ENCODE measurements at regions not wholly inside any gene's neighbourhood (a gene's known extent, or its start where the extent isn't known, plus 50 kb on each side); places are given as distances from the start of the nearest gene placed in this dataset.
"Not testable (repeated sequence)": the region's sequence is repeated elsewhere in the genome, so short reads cannot be mapped to it uniquely, and the experiment has no call there.

GRCh38 chr5:153209687-153210086, 280.8 kb upstream of the GRIA1 start:
- in situ Hi-C loops (cut with HindIII; ENCODE audit: low sequenced_read_pairs) = no loop called here

GRCh38 chr5:153211076-153211475, 279.4 kb upstream of the GRIA1 start:
- in situ Hi-C loops (cut with HindIII; ENCODE audit: low sequenced_read_pairs) = no loop called here

- in situ Hi-C loops (cut with HindIII; ENCODE audit: low sequenced_read_pairs) = no loop called here
Observed at GRCh38 chr5:153212471-153212870, 278.0 kb upstream of the GRIA1 start.

GRCh38 chr5:153222936-153223335, 267.5 kb upstream of the GRIA1 start:
- in situ Hi-C loops (cut with HindIII; ENCODE audit: low sequenced_read_pairs) = no loop called here

GRCh38 chr5:153223376-153223775, 267.1 kb upstream of the GRIA1 start:
- in situ Hi-C loops (cut with HindIII; ENCODE audit: low sequenced_read_pairs) = no loop called here

- in situ Hi-C loops (cut with HindIII; ENCODE audit: low sequenced_read_pairs) = no loop called here
Observed at GRCh38 chr5:153224651-153225050, 265.8 kb upstream of the GRIA1 start.

GRCh38 chr5:153233933-153234332, 256.5 kb upstream of the GRIA1 start:
- in situ Hi-C loops (cut with HindIII; ENCODE audit: low sequenced_read_pairs) = no loop called here

- in situ Hi-C loops (cut with HindIII; ENCODE audit: low sequenced_read_pairs) = no loop called here
Observed at GRCh38 chr5:153236319-153236718, 254.2 kb upstream of the GRIA1 start.

- in situ Hi-C loops (cut with HindIII; ENCODE audit: low sequenced_read_pairs) = no loop called here
Observed at GRCh38 chr5:153237671-153238332, 252.7 kb upstream of the GRIA1 start.

GRCh38 chr5:153257381-153257780, 233.1 kb upstream of the GRIA1 start:
- in situ Hi-C loops (cut with HindIII; ENCODE audit: low sequenced_read_pairs) = no loop called here

- in situ Hi-C loops (cut with HindIII; ENCODE audit: low sequenced_read_pairs) = no loop called here
Observed at GRCh38 chr5:153258469-153258868, 232.0 kb upstream of the GRIA1 start.

- in situ Hi-C loops (cut with HindIII; ENCODE audit: low sequenced_read_pairs) = loop anchor here (5.0 kb wide), 1 partner anchor 400 kb away; no protein-coding TSS in a partner anchor
Observed at GRCh38 chr5:153267506-153267905, 223.0 kb upstream of the GRIA1 start.

GRCh38 chr5:153275695-153276094, 214.8 kb upstream of the GRIA1 start:
- in situ Hi-C loops (cut with HindIII; ENCODE audit: low sequenced_read_pairs) = no loop called here

GRCh38 chr5:153276151-153276550, 214.3 kb upstream of the GRIA1 start:
- in situ Hi-C loops (cut with HindIII; ENCODE audit: low sequenced_read_pairs) = no loop called here

- in situ Hi-C loops (cut with HindIII; ENCODE audit: low sequenced_read_pairs) = not testable (repeated sequence)
Observed at GRCh38 chr5:153296251-153296844, 194.1 kb upstream of the GRIA1 start.

GRCh38 chr5:153299891-153300290, 190.6 kb upstream of the GRIA1 start:
- in situ Hi-C loops (cut with HindIII; ENCODE audit: low sequenced_read_pairs) = no loop called here

- in situ Hi-C loops (cut with HindIII; ENCODE audit: low sequenced_read_pairs) = no loop called here
Observed at GRCh38 chr5:153308282-153308681, 182.2 kb upstream of the GRIA1 start.

- in situ Hi-C loops (cut with HindIII; ENCODE audit: low sequenced_read_pairs) = no loop called here
Observed at GRCh38 chr5:153318556-153318955, 171.9 kb upstream of the GRIA1 start.

- in situ Hi-C loops (cut with HindIII; ENCODE audit: low sequenced_read_pairs) = no loop called here
Observed at GRCh38 chr5:153321478-153321877, 169.0 kb upstream of the GRIA1 start.

- in situ Hi-C loops (cut with HindIII; ENCODE audit: low sequenced_read_pairs) = no loop called here
Observed at GRCh38 chr5:153340139-153340538, 150.3 kb upstream of the GRIA1 start.

GRCh38 chr5:153340738-153341137, 149.7 kb upstream of the GRIA1 start:
- in situ Hi-C loops (cut with HindIII; ENCODE audit: low sequenced_read_pairs) = no loop called here

- in situ Hi-C loops (cut with HindIII; ENCODE audit: low sequenced_read_pairs) = no loop called here
Observed at GRCh38 chr5:153342487-153342886, 148.0 kb upstream of the GRIA1 start.

- in situ Hi-C loops (cut with HindIII; ENCODE audit: low sequenced_read_pairs) = no loop called here
Observed at GRCh38 chr5:153347611-153348010, 142.9 kb upstream of the GRIA1 start.

Data from endothelial cell of hepatic sinusoid (primary cell).